Heart left ventricle (tissue), 16 donors: ENCODE measurements at regions not wholly inside any gene's neighbourhood (a gene's known extent, or its start where the extent isn't known, plus 50 kb on each side); places are given as distances from the start of the nearest gene placed in this dataset.

Experiments used
- ATAC-seq, 4 donors: fragments of 200-7000 bp; cut with Tn5 transposase; one replicate each; pipeline ENCODE4 v1.9.1; 2020 to 2022; ENCODE audit warnings: moderate library complexity in 4 of 4, mild to moderate bottlenecking in 3 of 4, moderate number of reproducible peaks in 1 of 4
- DNase-seq, 5 donors: peaks; one replicate each; pipeline ENCODE4 v3.0.0-alpha.2; 2020
- H3K27ac ChIP-seq, 12 donors: fragments of 200-600 bp; sonication (generic) in 4 of 12; one replicate each; pipeline versions ENCODE4 v1.5.0 to v1.8.0; 2016 to 2022; ENCODE audit warnings: mild to moderate bottlenecking in 2 of 12
- H3K27me3 ChIP-seq, 9 donors: fragments of 200-600 bp; sonication (generic) in 2 of 9; one replicate each; pipeline versions ENCODE4 v1.5.1 to v1.8.0; 2016 to 2022; ENCODE audit warnings: mild to moderate bottlenecking in 3 of 9
- H3K36me3 ChIP-seq, 9 donors: fragments of 200-600 bp; sonication (generic) in 2 of 9; one replicate each; pipeline versions ENCODE4 v1.5.0 to v1.8.0; 2018 to 2022; ENCODE audit warnings: mild to moderate bottlenecking in 2 of 9
- H3K4me1 ChIP-seq, 12 donors: fragments of 200-600 bp; sonication (generic) in 4 of 12; one replicate each; pipeline versions ENCODE4 v1.5.0 to v1.8.0; 2016 to 2022; ENCODE audit warnings: mild to moderate bottlenecking in 3 of 12
- H3K4me3 ChIP-seq, 12 donors: fragments of 200-600 bp; sonication (generic) in 4 of 12; one replicate each; pipeline versions ENCODE4 v1.5.0 to v1.8.0; 2017 to 2022; ENCODE audit warnings: mild to moderate bottlenecking in 9 of 12, moderate library complexity in 4 of 12
- H3K9me3 ChIP-seq, 12 donors: fragments of 200-600 bp; sonication (generic) in 4 of 12; one replicate each; pipeline versions ENCODE4 v1.5.0 to v1.8.0; 2016 to 2022; ENCODE audit warnings: mild to moderate bottlenecking in 1 of 12
- POLR2A ChIP-seq, 2 donors: fragments of 450-650 bp; IDR thresholded peaks; one replicate each; pipeline ENCODE4 v1.6.1; 2017; ENCODE audit warnings: antibody characterized with exemption in 2 of 2, mild to moderate bottlenecking in 2 of 2, moderate library complexity in 2 of 2
- WGBS, 4 donors: extraction: QIAGEN DNeasy Blood & Tissue Kit in 2 of 4; methylation state at CpG; one replicate each; pipeline versions ENCODE4 v1.1.5 to v1.1.7; 2013 to 2018; 5-methylcytosine and 5-hydroxymethylcytosine counted together
- intact Hi-C, 10 donors: fragments of 100-400 bp; cut with DNase I; formaldehyde crosslinking; loops; one replicate each; pipeline versions ENCODE4 v1.11.1 to v1.14.2; 2022
- TF ChIP-seq, protein P1 (sequence below), 12 donors: fragments of 200-600 bp; sonication (generic) in 4 of 12; IDR thresholded peaks; one replicate each; pipeline versions ENCODE4 v1.5.0 to v1.8.0; 2018 to 2022; ENCODE audit warnings: antibody characterized with exemption in 12 of 12, mild to moderate bottlenecking in 5 of 12
- donor health status: ischemic (EF 13 %, LVEDD 7.1; RV severe dilation, severe dysfunction).
- donor health status: healthy with polysubstance abuse.
- donor health status: DM: no; HTN: yes; CAD: no.
- donor health status: DM: no; HTN: no; CAD: no.
- donor health status: ischemic (EF 25% LVEDD 6.9; RV normal size, moderate dysfunction).
- donor health status: ischemic (EF 25% LVEDD 5.7; RV mildly dilated, moderate dysfunction).
- donor health status: healthy.
- donor health status: DM: yes; HTN: yes; CAD: no.
- donor health status: ischemic (EF 35%, LVEDD 5.7; RV mildly dilated, moderate dysfunction).
- donor health status: nonischemic (EF 11% LVEDD 7.7; RV severe dilation, severe dysfunction).
- donor health status: DM: yes; HTN: yes; CAD: no.
- donor health status: PGD.
- donor health status: ischemic (EF 29% LVEDD 5.4; RV normal size, mild dysfunction).
- donor health status: nonischemic (EF 23%, LVEDD 6.1; RV moderate dilation, normal function).

DNA sequence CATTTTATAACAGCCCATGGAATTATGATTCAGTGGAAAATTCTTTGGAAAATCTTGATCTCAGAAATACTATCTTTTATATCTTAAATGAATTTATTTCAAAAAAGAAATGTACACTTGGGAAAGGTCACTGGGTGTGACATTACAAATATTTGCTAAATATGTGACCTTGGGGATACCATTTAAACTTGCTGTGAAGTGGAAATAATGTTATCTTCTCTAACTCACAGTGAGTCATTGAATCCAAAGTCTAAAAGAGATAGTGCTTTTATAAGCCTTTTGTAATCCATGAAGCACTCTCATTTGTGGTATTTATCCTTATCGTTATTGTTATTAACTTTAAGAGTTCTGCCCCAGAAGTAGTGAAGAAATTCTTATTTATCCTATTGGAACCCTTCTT, 289.8 kb upstream of the SEMA6D start:
- H3K9me3 ChIP-seq: no peaks in the 10 kb centered on the region
- ATAC-seq (no peak), DNase-seq (no peak)
- H3K27ac ChIP-seq: no peak overlapping the region
- H3K4me3 ChIP-seq: no peak overlapping the region
- WGBS, 4 donors: 67 to 87% (median 71%) methylated on average over 1 of the region's 1 CpG
- no peaks in the 10 kb centered on the region for H3K4me1 ChIP-seq
- intact Hi-C loops: no loop called here
- no peak for TF ChIP-seq POLR2A (IDR thresholded peaks at IDR 0.05)
- TF ChIP-seq, protein P1, sequence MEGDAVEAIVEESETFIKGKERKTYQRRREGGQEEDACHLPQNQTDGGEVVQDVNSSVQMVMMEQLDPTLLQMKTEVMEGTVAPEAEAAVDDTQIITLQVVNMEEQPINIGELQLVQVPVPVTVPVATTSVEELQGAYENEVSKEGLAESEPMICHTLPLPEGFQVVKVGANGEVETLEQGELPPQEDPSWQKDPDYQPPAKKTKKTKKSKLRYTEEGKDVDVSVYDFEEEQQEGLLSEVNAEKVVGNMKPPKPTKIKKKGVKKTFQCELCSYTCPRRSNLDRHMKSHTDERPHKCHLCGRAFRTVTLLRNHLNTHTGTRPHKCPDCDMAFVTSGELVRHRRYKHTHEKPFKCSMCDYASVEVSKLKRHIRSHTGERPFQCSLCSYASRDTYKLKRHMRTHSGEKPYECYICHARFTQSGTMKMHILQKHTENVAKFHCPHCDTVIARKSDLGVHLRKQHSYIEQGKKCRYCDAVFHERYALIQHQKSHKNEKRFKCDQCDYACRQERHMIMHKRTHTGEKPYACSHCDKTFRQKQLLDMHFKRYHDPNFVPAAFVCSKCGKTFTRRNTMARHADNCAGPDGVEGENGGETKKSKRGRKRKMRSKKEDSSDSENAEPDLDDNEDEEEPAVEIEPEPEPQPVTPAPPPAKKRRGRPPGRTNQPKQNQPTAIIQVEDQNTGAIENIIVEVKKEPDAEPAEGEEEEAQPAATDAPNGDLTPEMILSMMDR (IDR thresholded peaks at IDR 0.05): no peak
- H3K27me3 ChIP-seq: no peaks in the 10 kb centered on the region
- no peaks in the 10 kb centered on the region for H3K36me3 ChIP-seq

- TF ChIP-seq, protein P1 (IDR thresholded peaks at IDR 0.05): no peak
- no peak for TF ChIP-seq POLR2A (IDR thresholded peaks at IDR 0.05)
- H3K27me3 ChIP-seq: no peaks in the 10 kb centered on the region
- H3K4me3 ChIP-seq: no peak overlapping the region
- WGBS, 4 donors: 96 to 100% (median 100%) methylated on average over 1 of the region's 1 CpG
- intact Hi-C loops: no loop called here
- H3K27ac ChIP-seq: no peak overlapping the region
- H3K9me3 ChIP-seq: no peaks in the 10 kb centered on the region
- H3K4me1 ChIP-seq: no peaks in the 10 kb centered on the region
- no peak for ATAC-seq
- no peak for DNase-seq
- H3K36me3 ChIP-seq: no peaks in the 10 kb centered on the region
Measured at GRCh38 chr15:47429376-47429775, 287.9 kb upstream of the SEMA6D start.

- no peaks in the 10 kb centered on the region for H3K4me1 ChIP-seq
- TF ChIP-seq POLR2A (IDR thresholded peaks at IDR 0.05): no peak
- TF ChIP-seq, protein P1 (IDR thresholded peaks at IDR 0.05): no peak
- ATAC-seq (no peak), DNase-seq (no peak)
- H3K9me3 ChIP-seq: no peaks in the 10 kb centered on the region
- no peaks in the 10 kb centered on the region for H3K36me3 ChIP-seq
- H3K27ac ChIP-seq: no peak overlapping the region
- no peak overlapping the region for H3K4me3 ChIP-seq
- intact Hi-C loops: no loop called here
- no peaks in the 10 kb centered on the region for H3K27me3 ChIP-seq
- 86 to 91% (median 89%) methylated on average over 3 of the region's 3 CpGs for WGBS, 4 donors
Measured at GRCh38 chr15:47431501-47431900, 285.8 kb upstream of the SEMA6D start.

GRCh38 chr15:47432826-47433225, 284.5 kb upstream of the SEMA6D start:
- DNase-seq: no peak
- H3K27me3 ChIP-seq: no peaks in the 10 kb centered on the region
- no peak for TF ChIP-seq POLR2A (IDR thresholded peaks at IDR 0.05)
- TF ChIP-seq, protein P1 (IDR thresholded peaks at IDR 0.05): no peak
- intact Hi-C loops: no loop called here
- no peak overlapping the region for H3K4me3 ChIP-seq
- no peaks in the 10 kb centered on the region for H3K4me1 ChIP-seq
- no peak overlapping the region for H3K27ac ChIP-seq
- no peaks in the 10 kb centered on the region for H3K36me3 ChIP-seq
- no peak for ATAC-seq
- no peaks in the 10 kb centered on the region for H3K9me3 ChIP-seq
